GM13977 (cell line): ENCODE measurements at regions not wholly inside any gene's neighbourhood (a gene's known extent, or its start where the extent isn't known, plus 50 kb on each side); places are given as distances from the start of the nearest gene placed in this dataset.

ENCODE experiments used
- DNase-seq: peaks from one replicate; pipeline ENCODE4 v3.0.0; 2012; ENCODE audit warnings: low spot score
- in situ Hi-C: fragments of 300-500 bp; cut with MboI; formaldehyde crosslinking; loops from one replicate; pipeline ENCODE4 v1.12.0; 2022; ENCODE audit warnings: low sequenced_read_pairs, low pct_unique_long_range_greater_than_20kb, mixed read lengths, inconsistent platforms; ENCODE audit not compliant: unreplicated experiment
- TF ChIP-seq, protein P1 (sequence below): IDR thresholded peaks from 2 replicates; pipeline ENCODE4 v1.5.1; 2012; ENCODE audit warnings: mild to moderate bottlenecking, control low read depth; ENCODE audit not compliant: insufficient read depth; ENCODE audit errors: extremely low read depth, missing control alignments

DNA sequence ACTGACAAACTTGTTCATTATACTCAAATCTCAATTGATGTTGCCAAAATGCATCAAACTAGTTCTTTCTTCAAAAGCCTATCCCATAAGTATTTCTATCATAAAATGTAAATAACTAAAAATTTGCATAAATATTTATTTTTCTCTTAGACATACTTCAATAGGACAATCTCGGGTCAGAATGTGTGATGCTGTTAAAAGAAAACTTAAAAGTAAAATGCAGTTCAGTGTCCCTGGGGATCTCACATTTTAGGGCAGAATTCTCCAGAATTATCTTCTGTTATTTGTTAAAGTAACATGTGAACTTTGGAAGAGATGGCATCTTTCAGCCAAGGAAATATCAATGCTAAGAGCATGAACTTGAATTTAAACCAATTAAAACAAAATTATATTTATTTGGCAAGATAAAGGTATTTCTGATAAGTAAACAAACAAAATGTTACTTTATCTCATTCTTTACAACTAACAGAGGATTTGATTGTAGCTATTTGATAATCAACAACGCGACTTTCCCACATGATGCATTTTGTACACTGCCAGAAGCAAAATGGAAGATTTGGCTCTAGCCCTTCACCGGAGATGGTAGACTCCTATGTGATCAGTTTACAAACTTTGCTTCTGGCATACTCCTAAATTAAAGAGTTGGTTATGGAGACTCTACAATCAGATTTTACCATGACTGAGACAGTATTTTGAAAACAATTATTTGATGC, 169.5 kb upstream of the EDNRB start:
- TF ChIP-seq, protein P1, sequence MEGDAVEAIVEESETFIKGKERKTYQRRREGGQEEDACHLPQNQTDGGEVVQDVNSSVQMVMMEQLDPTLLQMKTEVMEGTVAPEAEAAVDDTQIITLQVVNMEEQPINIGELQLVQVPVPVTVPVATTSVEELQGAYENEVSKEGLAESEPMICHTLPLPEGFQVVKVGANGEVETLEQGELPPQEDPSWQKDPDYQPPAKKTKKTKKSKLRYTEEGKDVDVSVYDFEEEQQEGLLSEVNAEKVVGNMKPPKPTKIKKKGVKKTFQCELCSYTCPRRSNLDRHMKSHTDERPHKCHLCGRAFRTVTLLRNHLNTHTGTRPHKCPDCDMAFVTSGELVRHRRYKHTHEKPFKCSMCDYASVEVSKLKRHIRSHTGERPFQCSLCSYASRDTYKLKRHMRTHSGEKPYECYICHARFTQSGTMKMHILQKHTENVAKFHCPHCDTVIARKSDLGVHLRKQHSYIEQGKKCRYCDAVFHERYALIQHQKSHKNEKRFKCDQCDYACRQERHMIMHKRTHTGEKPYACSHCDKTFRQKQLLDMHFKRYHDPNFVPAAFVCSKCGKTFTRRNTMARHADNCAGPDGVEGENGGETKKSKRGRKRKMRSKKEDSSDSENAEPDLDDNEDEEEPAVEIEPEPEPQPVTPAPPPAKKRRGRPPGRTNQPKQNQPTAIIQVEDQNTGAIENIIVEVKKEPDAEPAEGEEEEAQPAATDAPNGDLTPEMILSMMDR, result no peak
- no peak for DNase-seq
- in situ Hi-C loops, result no loop called here

DNA sequence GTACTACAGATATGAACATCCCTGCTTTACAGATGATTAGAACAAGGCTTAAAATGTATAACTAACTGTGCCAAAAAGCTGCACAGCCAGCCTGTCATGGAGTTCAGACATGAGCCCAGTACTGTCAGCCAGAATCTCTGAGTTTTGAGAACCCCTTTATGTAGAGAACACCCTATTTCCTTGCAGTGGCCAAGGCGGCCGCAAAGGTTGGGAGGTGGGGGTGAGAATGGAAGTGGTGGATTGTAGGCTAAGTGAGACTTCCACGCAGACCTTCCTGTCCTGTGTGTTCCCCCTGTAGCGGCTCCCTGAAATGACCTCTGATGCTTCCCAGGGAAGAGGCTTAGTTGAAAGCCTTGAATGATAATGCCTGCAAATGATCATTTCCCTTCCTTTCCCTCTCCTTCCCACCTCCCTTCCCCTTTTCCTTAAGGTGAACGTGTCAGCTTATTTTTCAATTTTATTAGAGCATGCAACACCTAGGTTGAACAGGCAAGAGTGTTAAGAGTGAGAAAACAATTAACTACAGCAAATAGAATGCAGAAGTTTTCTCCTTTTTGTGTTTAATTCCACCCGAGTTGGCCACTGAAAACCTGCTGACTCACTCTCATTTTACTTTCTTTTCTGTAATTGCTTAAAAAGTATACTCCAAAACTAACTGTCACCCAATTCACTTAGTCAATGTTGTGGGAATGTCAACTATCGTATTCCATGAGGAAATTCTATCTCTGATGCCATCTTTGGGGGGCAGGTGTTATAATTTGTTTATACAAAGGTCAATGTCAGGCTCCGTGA, 167.0 kb upstream of the EDNRB start:
- no peak for DNase-seq
- TF ChIP-seq, protein P1, result no peak
- in situ Hi-C loops, result no loop called here

DNA sequence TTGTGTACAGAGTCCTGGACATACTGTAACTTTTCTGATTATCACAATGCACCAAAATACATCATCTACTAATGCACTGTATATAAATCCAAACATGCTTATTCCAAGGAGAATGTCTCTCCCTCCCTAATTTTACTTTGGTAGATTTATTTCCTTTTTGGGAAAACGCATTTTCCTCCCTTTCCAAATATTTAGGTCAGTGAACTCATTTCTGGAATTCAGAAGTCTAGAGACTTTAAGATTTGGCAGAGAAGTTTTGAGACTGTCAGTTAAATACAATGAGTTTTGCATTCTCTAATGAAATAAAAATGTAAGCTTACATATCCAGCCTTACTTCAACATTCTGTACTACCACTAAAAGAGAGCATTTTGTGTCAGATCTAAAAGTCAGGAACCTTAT, 165.8 kb upstream of the EDNRB start:
- no peak for DNase-seq
- TF ChIP-seq, protein P1, result no peak
- in situ Hi-C loops, result no loop called here

DNA sequence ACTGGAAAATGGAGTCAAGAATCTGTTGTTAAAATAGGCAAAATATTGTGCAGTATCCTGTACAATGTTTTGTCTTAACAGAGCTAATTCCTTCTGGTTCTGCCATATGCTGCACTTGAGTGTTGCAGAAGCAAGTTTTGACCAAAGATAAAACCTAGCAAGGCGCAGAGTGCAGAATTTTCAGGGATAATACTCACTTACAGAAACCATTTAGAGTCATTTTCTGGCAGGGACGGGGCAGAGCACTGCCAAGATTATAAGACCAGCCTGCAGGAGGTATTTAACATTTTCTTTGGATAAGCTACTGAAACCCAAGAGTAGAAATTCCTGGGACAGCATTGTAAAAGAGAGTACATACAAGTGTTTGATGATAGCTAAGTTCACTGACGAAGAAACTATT, 159.5 kb upstream of the EDNRB start:
- TF ChIP-seq, protein P1, result no peak
- no peak for DNase-seq
- in situ Hi-C loops, result no loop called here

DNA sequence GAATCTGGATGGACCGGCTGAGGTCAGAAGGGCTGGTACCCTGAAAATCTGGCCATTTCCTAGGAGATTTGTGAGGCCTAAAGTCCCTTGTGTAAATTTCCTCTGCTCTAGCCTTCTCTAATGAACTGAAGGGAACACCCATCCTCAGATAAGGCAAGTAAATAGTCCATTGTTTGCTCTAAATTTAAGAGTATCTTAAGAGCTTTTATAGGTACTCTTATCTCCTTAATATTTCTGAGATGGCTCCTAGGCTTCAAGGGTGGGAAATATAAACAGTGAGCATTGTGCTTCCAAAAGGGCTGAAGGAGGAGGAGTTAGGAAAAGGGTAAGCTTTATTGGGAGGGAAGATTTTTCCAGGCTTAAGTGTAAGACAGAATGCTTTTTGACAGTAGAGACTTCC, 148.7 kb upstream of the EDNRB start:
- in situ Hi-C loops, result no loop called here
- no peak for DNase-seq
- TF ChIP-seq, protein P1, result no peak

DNA sequence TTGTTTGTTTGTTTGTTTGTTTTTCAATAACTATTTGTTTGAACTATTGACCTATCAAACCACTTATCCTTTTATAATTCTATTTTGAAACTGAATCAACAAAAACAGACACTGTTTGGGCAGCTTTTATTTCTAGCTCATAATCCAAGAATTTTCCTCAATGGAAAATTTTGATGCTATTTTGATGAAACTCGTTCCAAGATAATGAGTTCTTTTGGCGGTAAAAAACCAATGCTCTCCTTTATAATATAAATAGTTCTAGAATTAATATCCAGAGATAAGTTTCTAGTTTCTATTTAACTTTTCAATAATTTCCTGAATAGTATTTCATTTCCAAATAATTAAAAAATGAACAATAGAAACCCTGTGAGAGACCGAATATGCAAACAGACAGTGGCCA, 146.5 kb upstream of the EDNRB start:
- DNase-seq, result no peak
- in situ Hi-C loops, result no loop called here
- TF ChIP-seq, protein P1, result no peak
